Fibroblast of skin of left biceps (primary cell): ENCODE measurements at regions not wholly inside any gene's neighbourhood (a gene's known extent, or its start where the extent isn't known, plus 50 kb on each side); places are given as distances from the start of the nearest gene placed in this dataset.

Source experiments
- DNase-seq, 2 experiments: peaks; one replicate each; pipeline ENCODE4 v3.0.0-alpha.2; 2013; ENCODE audit warnings: low read depth in 2 of 2

- no peak for DNase-seq
These were observed 80.7 kb upstream of the MAFB start for GRCh38 chr20:40769677-40770285.

- DNase-seq = no peak
These were observed 81.7 kb upstream of the MAFB start for GRCh38 chr20:40770564-40771307.

- no peak for DNase-seq
These were observed 82.2 kb upstream of the MAFB start for GRCh38 chr20:40771308-40771610.

- DNase-seq = no peak
These were observed 82.9 kb upstream of the MAFB start for GRCh38 chr20:40771848-40772511.

GRCh38 chr20:40773376-40773775 is 84.3 kb upstream of the MAFB start:
- no peak for DNase-seq

GRCh38 chr20:40774252-40774651 is 85.2 kb upstream of the MAFB start:
- DNase-seq = no peak

- no peak for DNase-seq
These were observed 86.6 kb upstream of the MAFB start for GRCh38 chr20:40775561-40776146.

- no peak for DNase-seq
These were observed 87.7 kb upstream of the MAFB start for GRCh38 chr20:40776466-40777457.

GRCh38 chr20:40777653-40778052 is 88.6 kb upstream of the MAFB start:
- no peak for DNase-seq

GRCh38 chr20:40778894-40779496 is 90.0 kb upstream of the MAFB start:
- DNase-seq = no peak

- DNase-seq = no peak
These were observed 92.4 kb upstream of the MAFB start for GRCh38 chr20:40781327-40782042.

- no peak for DNase-seq
These were observed 93.0 kb upstream of the MAFB start for GRCh38 chr20:40782043-40782368.

- DNase-seq = no peak
These were observed 96.3 kb upstream of the MAFB start for GRCh38 chr20:40785346-40785745.

GRCh38 chr20:40786336-40786735 is 97.3 kb upstream of the MAFB start:
- no peak for DNase-seq

- DNase-seq = no peak
These were observed 98.9 kb upstream of the MAFB start for GRCh38 chr20:40787941-40788340.

GRCh38 chr20:40797425-40797824 is 108.4 kb upstream of the MAFB start:
- DNase-seq = peak in 1 of 2 experiments; percentile 1

- DNase-seq = no peak
These were observed 109.0 kb upstream of the MAFB start for GRCh38 chr20:40798066-40798465.

GRCh38 chr20:40802886-40803285 is 113.8 kb upstream of the MAFB start:
- DNase-seq = no peak

- DNase-seq = no peak
These were observed 114.3 kb upstream of the MAFB start for GRCh38 chr20:40803381-40803780.

- DNase-seq = no peak
These were observed 116.6 kb upstream of the MAFB start for GRCh38 chr20:40805592-40805991.
